A549 (cell line): ENCODE measurements at regions not wholly inside any gene's neighbourhood (a gene's known extent, or its start where the extent isn't known, plus 50 kb on each side); places are given as distances from the start of the nearest gene placed in this dataset.

Experiments used
- ATAC-seq, 2 experiments: fragments of 200-7000 bp in 1 of 2; fragments of >200 bp in 1 of 2; cut with Nextera tagmentation in 1 of 2; cut with Tn5 transposase in 1 of 2; 3 replicates each; pipeline versions ENCODE4 v1.8.0 to v1.9.1; 2018 to 2020; ENCODE audit warnings: mild to moderate bottlenecking in 1 of 2, moderate library complexity in 1 of 2
- CTCF ChIA-PET: fragments of 300-600 bp; sonication (Branson Sonifier 250); formaldehyde crosslinking; extraction: SDS; loops from one replicate; lab custom pipeline; 2021; ENCODE audit warnings: antibody characterized with exemption, inconsistent platforms; lab: Yijun Ruan, JAX
- POLR2A ChIA-PET: fragments of 350-600 bp; formaldehyde crosslinking; extraction: SDS; loops from one replicate; lab custom pipeline; 2021; ENCODE audit warnings: antibody characterized with exemption, inconsistent platforms; lab: Yijun Ruan, JAX
- DNase-seq, 2 experiments: peaks; one replicate each; pipeline versions ENCODE4 v3.0.0 to v3.0.0-alpha.2; 2011 to 2016; ENCODE audit warnings: low read depth in 1 of 2, low spot score in 1 of 2
- FAIRE-seq: peaks from 2 replicates; lab custom pipeline; 2011; peaks lifted over from hg19 to GRCh38; lab: Jason Lieb, UNC
- H3K27ac ChIP-seq, 2 experiments: fragments of >200 bp; sonication (Bioruptor Twin); formaldehyde crosslinking; 3 replicates each; pipeline ENCODE4 v1.5.1; 2016 to 2017
- H3K4me1 ChIP-seq: fragments of >200 bp; sonication (Bioruptor Twin); formaldehyde crosslinking; 3 replicates; pipeline ENCODE4 v1.6.1; 2016
- H3K4me2 ChIP-seq: fragments of >200 bp; sonication (Bioruptor Twin); formaldehyde crosslinking; 3 replicates; pipeline ENCODE4 v1.6.1; 2016
- H3K4me3 ChIP-seq: fragments of >200 bp; sonication (Bioruptor Twin); formaldehyde crosslinking; 3 replicates; pipeline ENCODE4 v1.5.1; 2016
- H3K9me3 ChIP-seq: fragments of >200 bp; sonication (Bioruptor Twin); formaldehyde crosslinking; 3 replicates; pipeline ENCODE4 v1.6.1; 2016
- ATOH8 ChIP-seq: fragments of 250-450 bp; sonication (Bioruptor Pico); IDR thresholded peaks from 2 replicates; pipeline ENCODE4 v1.5.0; 2020; ENCODE audit warnings: low read depth, mild to moderate bottlenecking, moderate library complexity
- CEBPB ChIP-seq, 2 experiments: fragments of >200 bp in 1 of 2; sonication (Bioruptor Twin) in 1 of 2; formaldehyde crosslinking in 1 of 2; IDR thresholded peaks; 2 replicates each; pipeline ENCODE4 v1.6.1; 2012 to 2016
- CHD4 ChIP-seq: fragments of 200-600 bp; sonication (generic); IDR thresholded peaks from 2 replicates; pipeline ENCODE4 v1.6.1; 2016; ENCODE audit warnings: antibody characterized with exemption, mild to moderate bottlenecking, borderline replicate concordance
- EP300 ChIP-seq, 2 experiments: fragments of >200 bp; sonication (Bioruptor Twin); formaldehyde crosslinking; IDR thresholded peaks; 2 replicates in 1 of 2; 3 replicates in 1 of 2; pipeline ENCODE4 v1.6.1; 2016 to 2017
- FOSL2 ChIP-seq, 2 experiments: fragments of 450-650 bp in 1 of 2; fragments of >200 bp in 1 of 2; sonication (Bioruptor Twin) in 1 of 2; formaldehyde crosslinking; IDR thresholded peaks; 2 replicates each; pipeline versions ENCODE4 v1.5.0 to v1.6.1; 2016 to 2020; ENCODE audit warnings: mild to moderate bottlenecking in 1 of 2, moderate library complexity in 1 of 2
- GATA3 ChIP-seq: IDR thresholded peaks from 2 replicates; pipeline ENCODE4 v1.6.1; 2012; ENCODE audit warnings: borderline replicate concordance
- HOXB13 ChIP-seq: fragments of 250-450 bp; sonication (Bioruptor Pico); IDR thresholded peaks from 2 replicates; pipeline ENCODE4 v1.5.0; 2020; ENCODE audit warnings: low read depth, mild to moderate bottlenecking, moderate library complexity
- HOXB5 ChIP-seq: fragments of 250-450 bp; sonication (Bioruptor Pico); IDR thresholded peaks from 2 replicates; pipeline ENCODE4 v1.5.0; 2020; ENCODE audit warnings: mild to moderate bottlenecking, moderate library complexity
- JUNB ChIP-seq: fragments of >200 bp; sonication (Bioruptor Twin); formaldehyde crosslinking; IDR thresholded peaks from 2 replicates; pipeline ENCODE4 v1.6.1; 2016
- MAZ ChIP-seq: fragments of 150-350 bp; IDR thresholded peaks from 2 replicates; pipeline ENCODE4 v1.6.1; 2014; ENCODE audit warnings: antibody characterized with exemption, low read depth, low read length, borderline replicate concordance
- MYC ChIP-seq: IDR thresholded peaks from 2 replicates; pipeline ENCODE4 v1.6.1; 2012; ENCODE audit warnings: mild to moderate bottlenecking, inconsistent platforms, low read length, improper control_type of control experiment, borderline replicate concordance
- NFE2L2 ChIP-seq: fragments of 150-350 bp; conservative IDR thresholded peaks from 2 replicates; pipeline ENCODE4 v1.6.1; 2014; ENCODE audit warnings: low read length
- NPAS2 ChIP-seq: fragments of 250-450 bp; sonication (Bioruptor Pico); IDR thresholded peaks from 2 replicates; pipeline ENCODE4 v1.8.0; 2022; ENCODE audit warnings: mild to moderate bottlenecking, moderate library complexity, borderline replicate concordance
- NR3C1 ChIP-seq: fragments of >200 bp; sonication (Bioruptor Twin); formaldehyde crosslinking; IDR thresholded peaks from 3 replicates; pipeline ENCODE4 v1.6.1; 2017
- REST ChIP-seq: fragments of 200-600 bp; sonication (generic); IDR thresholded peaks from 2 replicates; pipeline ENCODE4 v1.6.1; 2016; ENCODE audit warnings: antibody characterized with exemption, mild to moderate bottlenecking, moderate library complexity
- RFX5 ChIP-seq: fragments of 450-650 bp; IDR thresholded peaks from 2 replicates; pipeline ENCODE4 v1.7.1; 2014; ENCODE audit warnings: antibody characterized with exemption, mild to moderate bottlenecking, moderate library complexity
- SREBF2 ChIP-seq: fragments of 450-650 bp; IDR thresholded peaks from 2 replicates; pipeline ENCODE4 v1.6.1; 2014; ENCODE audit warnings: mild to moderate bottlenecking, moderate library complexity
- ZNF302 ChIP-seq: fragments of 250-450 bp; sonication (Bioruptor Pico); IDR thresholded peaks from 2 replicates; pipeline ENCODE4 v1.9.0; 2021; ENCODE audit warnings: inconsistent platforms, mild to moderate bottlenecking, moderate library complexity
- WGBS: methylation state at CpG from one replicate; pipeline ENCODE4 v1.1.6; 2017; ENCODE audit errors: missing lambda C conversion rate; 5-methylcytosine and 5-hydroxymethylcytosine counted together
- TF ChIP-seq, protein P1 (sequence below): fragments of >200 bp; sonication (Bioruptor Twin); formaldehyde crosslinking; IDR thresholded peaks from 3 replicates; pipeline ENCODE4 v1.6.1; 2016
- TF ChIP-seq, protein P2 (sequence below): fragments of 450-650 bp; IDR thresholded peaks from 2 replicates; pipeline ENCODE4 v1.6.1; 2014; ENCODE audit warnings: antibody characterized with exemption

- Histone ChIP-seq H3K9me3 (no peaks in the 10 kb centered on the region), H3K4me3 (no peak overlapping the region), H3K4me1 (no peaks in the 10 kb centered on the region)
- CTCF ChIA-PET, result no interaction called here
- TF ChIP-seq HOXB5 (no peak), CHD4 (no peak), NPAS2 (CRISPR knock-in tag) (no peak), HOXB13 (CRISPR knock-in tag) (no peak)
- TF ChIP-seq, all 56 proteins: peak for 0
- ATAC-seq (no peak), DNase-seq (no peak), FAIRE-seq (no peak)
- no peak overlapping the region for H3K4me2 ChIP-seq
- POLR2A ChIA-PET, result no interaction called here
- H3K27ac ChIP-seq, result no peak overlapping the region
- 1% methylated on average over 2 of the region's 3 CpGs for WGBS
Measured at GRCh38 chr10:127618797-127619196, 69.7 kb downstream of the NPS start.

- H3K9me3 ChIP-seq, result no peaks in the 10 kb centered on the region
- ChIA-PET CTCF (no interaction called here), POLR2A (no interaction called here)
Measured at GRCh38 chr10:127619546-127620325, 70.6 kb downstream of the NPS start.

More at GRCh38 chr10:127619546-127620325, 70.6 kb downstream of the NPS start:
- ATAC-seq (no peak), FAIRE-seq (no peak), DNase-seq (no peak)
- no peak overlapping the region for H3K27ac ChIP-seq
- H3K4me1 ChIP-seq, result no peaks in the 10 kb centered on the region
- 3% methylated on average over 5 of the region's 5 CpGs for WGBS
- no peak overlapping the region for H3K4me2 ChIP-seq
- no peak overlapping the region for H3K4me3 ChIP-seq
- no peak for TF ChIP-seq HOXB13 (CRISPR knock-in tag)
- no peak for TF ChIP-seq NR3C1
- no peak for TF ChIP-seq SREBF2
- TF ChIP-seq FOSL2 (IDR thresholded peaks at IDR 0.05), result no peak
- no peak for TF ChIP-seq FOSL2 (CRISPR knock-in tag; IDR thresholded peaks at IDR 0.05)
- TF ChIP-seq EP300 (IDR thresholded peaks at IDR 0.05), result no peak
- TF ChIP-seq ATOH8 (CRISPR knock-in tag), result no peak
- no peak for TF ChIP-seq NFE2L2
- TF ChIP-seq ZNF302, result no peak
- TF ChIP-seq, protein P1, sequence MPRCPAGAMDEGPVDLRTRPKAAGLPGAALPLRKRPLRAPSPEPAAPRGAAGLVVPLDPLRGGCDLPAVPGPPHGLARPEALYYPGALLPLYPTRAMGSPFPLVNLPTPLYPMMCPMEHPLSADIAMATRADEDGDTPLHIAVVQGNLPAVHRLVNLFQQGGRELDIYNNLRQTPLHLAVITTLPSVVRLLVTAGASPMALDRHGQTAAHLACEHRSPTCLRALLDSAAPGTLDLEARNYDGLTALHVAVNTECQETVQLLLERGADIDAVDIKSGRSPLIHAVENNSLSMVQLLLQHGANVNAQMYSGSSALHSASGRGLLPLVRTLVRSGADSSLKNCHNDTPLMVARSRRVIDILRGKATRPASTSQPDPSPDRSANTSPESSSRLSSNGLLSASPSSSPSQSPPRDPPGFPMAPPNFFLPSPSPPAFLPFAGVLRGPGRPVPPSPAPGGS, result no peak
- TF ChIP-seq, protein P2, sequence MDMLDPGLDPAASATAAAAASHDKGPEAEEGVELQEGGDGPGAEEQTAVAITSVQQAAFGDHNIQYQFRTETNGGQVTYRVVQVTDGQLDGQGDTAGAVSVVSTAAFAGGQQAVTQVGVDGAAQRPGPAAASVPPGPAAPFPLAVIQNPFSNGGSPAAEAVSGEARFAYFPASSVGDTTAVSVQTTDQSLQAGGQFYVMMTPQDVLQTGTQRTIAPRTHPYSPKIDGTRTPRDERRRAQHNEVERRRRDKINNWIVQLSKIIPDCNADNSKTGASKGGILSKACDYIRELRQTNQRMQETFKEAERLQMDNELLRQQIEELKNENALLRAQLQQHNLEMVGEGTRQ, result no peak
- no peak for TF ChIP-seq GATA3
- TF ChIP-seq CEBPB (IDR thresholded peaks at IDR 0.05), result no peak
- no peak for TF ChIP-seq JUNB
- TF ChIP-seq MAZ, result no peak
- TF ChIP-seq MYC, result no peak
- TF ChIP-seq REST, result no peak
- no peak for TF ChIP-seq RFX5
